Upper lobe of left lung (tissue), 6 donors: ENCODE measurements at regions not wholly inside any gene's neighbourhood (a gene's known extent, or its start where the extent isn't known, plus 50 kb on each side); places are given as distances from the start of the nearest gene placed in this dataset.

Experiments used
- ATAC-seq, 2 donors: fragments of 200-7000 bp; cut with Tn5 transposase; one replicate each; pipeline ENCODE4 v1.9.1; 2022; ENCODE audit warnings: mild to moderate bottlenecking in 2 of 2, moderate library complexity in 2 of 2; ENCODE audit not compliant: low FRiP score in 2 of 2
- DNase-seq, 2 donors: peaks; one replicate each; pipeline ENCODE4 v3.0.0-alpha.2; 2019 to 2020
- H3K27ac ChIP-seq, 4 donors: fragments of 200-600 bp; sonication (generic); one replicate each; pipeline ENCODE4 v1.5.1; 2016 to 2019
- H3K27me3 ChIP-seq, 4 donors: fragments of 200-600 bp; sonication (generic); one replicate each; pipeline ENCODE4 v1.5.1; 2017 to 2019
- H3K36me3 ChIP-seq, 4 donors: fragments of 200-600 bp; sonication (generic); one replicate each; pipeline ENCODE4 v1.5.1; 2016 to 2019
- H3K4me1 ChIP-seq, 4 donors: fragments of 200-600 bp; sonication (generic); one replicate each; pipeline ENCODE4 v1.5.1; 2018 to 2019
- H3K4me3 ChIP-seq, 4 donors: fragments of 200-600 bp; sonication (generic); one replicate each; pipeline ENCODE4 v1.5.1; 2017 to 2019; ENCODE audit warnings: mild to moderate bottlenecking in 2 of 4, moderate library complexity in 1 of 4
- H3K9me3 ChIP-seq, 4 donors: fragments of 200-600 bp; sonication (generic); one replicate each; pipeline ENCODE4 v1.5.1; 2018 to 2019
- CTCF ChIP-seq, 6 experiments: fragments of 450-650 bp in 4 of 6; fragments of 200-600 bp in 2 of 6; sonication (generic) in 2 of 6; IDR thresholded peaks; one replicate each; pipeline ENCODE4 v1.5.1; 2016 to 2019; ENCODE audit warnings: antibody characterized with exemption in 6 of 6
- EP300 ChIP-seq, 4 donors: sonication (generic); formaldehyde crosslinking; IDR thresholded peaks; one replicate each; pipeline ENCODE4 v1.5.1; 2017; ENCODE audit warnings: antibody characterized with exemption in 4 of 4, control low read depth in 2 of 4
- POLR2A ChIP-seq, 4 donors: fragments of 450-650 bp; IDR thresholded peaks; one replicate each; pipeline ENCODE4 v1.5.1; 2016 to 2017; ENCODE audit warnings: antibody characterized with exemption in 4 of 4, mild to moderate bottlenecking in 2 of 4
- POLR2AphosphoS5 ChIP-seq, 2 donors: sonication (generic); formaldehyde crosslinking; IDR thresholded peaks; one replicate each; pipeline ENCODE4 v1.5.1; 2017; ENCODE audit warnings: antibody characterized with exemption in 2 of 2
- WGBS, 2 donors: methylation state at CpG; one replicate each; pipeline ENCODE4 v1.1.5; 2017 to 2018; 5-methylcytosine and 5-hydroxymethylcytosine counted together
- donor health status: DM: no; HTN: no; CAD: no; lungs with moderate emphysema.
- donor health status: DM: no; HTN: yes; CAD: no; lungs with severe emphysema.

- TF ChIP-seq EP300 (IDR thresholded peaks at IDR 0.05) (no peak), POLR2A (IDR thresholded peaks at IDR 0.05) (no peak), CTCF (IDR thresholded peaks at IDR 0.05) (no peak), POLR2AphosphoS5 (IDR thresholded peaks at IDR 0.05) (no peak)
- ATAC-seq: no peak
- DNase-seq: peak in 1 of 2 donors; percentile 26
- 87 to 89% methylated on average over 3 to 5 of the region's 5 CpGs for WGBS, 2 donors
- Histone ChIP-seq H3K4me3 (no peak overlapping the region), H3K36me3 (peaks cover 0 to 15% (median 0%) of the 10 kb centered on the region in 4 donors), H3K27ac (peak overlapping the region in 2 of 4 donors; percentile 25 to 57), H3K27me3 (no peaks in the 10 kb centered on the region), H3K9me3 (no peaks in the 10 kb centered on the region), H3K4me1 (peaks cover 0 to 20% (median 8%) of the 10 kb centered on the region in 4 donors)
Observed at GRCh38 chrX:10101269-10101668, 55.5 kb upstream of the CLCN4 start.

- peaks cover 1 to 25% (median 8%) of the 10 kb centered on the region in 4 donors for H3K4me1 ChIP-seq
- H3K27ac ChIP-seq: peak overlapping the region in 1 of 4 donors; percentile 25
- H3K27me3 ChIP-seq: no peaks in the 10 kb centered on the region
- no peak for TF ChIP-seq EP300 (IDR thresholded peaks at IDR 0.05)
- no peak for TF ChIP-seq POLR2A (IDR thresholded peaks at IDR 0.05)
- TF ChIP-seq POLR2AphosphoS5 (IDR thresholded peaks at IDR 0.05): no peak
- TF ChIP-seq CTCF (IDR thresholded peaks at IDR 0.05): no peak
- H3K9me3 ChIP-seq: no peaks in the 10 kb centered on the region
- no peak overlapping the region for H3K4me3 ChIP-seq
- peak in 1 of 2 donors; percentile 5 for DNase-seq
- no peak for ATAC-seq
- 83 to 94% methylated on average over 14 of the region's 14 CpGs for WGBS, 2 donors
- H3K36me3 ChIP-seq: peaks cover 0 to 15% (median 0%) of the 10 kb centered on the region in 4 donors
Observed at GRCh38 chrX:10102046-10102704, 54.6 kb upstream of the CLCN4 start.

- Histone ChIP-seq H3K27me3 (no peaks in the 10 kb centered on the region), H3K9me3 (no peaks in the 10 kb centered on the region), H3K4me1 (peaks cover 3 to 28% (median 8%) of the 10 kb centered on the region in 4 donors), H3K36me3 (peaks cover 0 to 15% (median 0%) of the 10 kb centered on the region in 4 donors), H3K4me3 (no peak overlapping the region), H3K27ac (no peak overlapping the region)
- TF ChIP-seq CTCF (IDR thresholded peaks at IDR 0.05): no peak
- DNase-seq: no peak
- peak in 1 of 2 donors; percentile 47 for ATAC-seq
- WGBS, 2 donors: 82 to 87% methylated on average over 7 to 8 of the region's 8 CpGs
Observed at GRCh38 chrX:10103023-10103422, 53.8 kb upstream of the CLCN4 start.

- no peak for DNase-seq
- no peaks in the 10 kb centered on the region for H3K9me3 ChIP-seq
- no peak overlapping the region for H3K4me3 ChIP-seq
- ATAC-seq: peak in 1 of 2 donors; percentile 85
- 64 to 85% methylated on average over 9 to 10 of the region's 10 CpGs for WGBS, 2 donors
- no peaks in the 10 kb centered on the region for H3K27me3 ChIP-seq
- peaks cover 0 to 15% (median 2%) of the 10 kb centered on the region in 4 donors for H3K36me3 ChIP-seq
- peaks cover 10 to 22% (median 17%) of the 10 kb centered on the region in 4 donors for H3K4me1 ChIP-seq
- TF ChIP-seq CTCF (IDR thresholded peaks at IDR 0.05): no peak
- TF ChIP-seq EP300 (IDR thresholded peaks at IDR 0.05): peak in 1 of 4 donors; percentile 12
- H3K27ac ChIP-seq: peak overlapping the region in 1 of 4 donors; percentile 42
Observed at GRCh38 chrX:10104958-10105658, 51.7 kb upstream of the CLCN4 start.
